Endothelial cell of umbilical vein (primary cell): ENCODE measurements at regions not wholly inside any gene's neighbourhood (a gene's known extent, or its start where the extent isn't known, plus 50 kb on each side); places are given as distances from the start of the nearest gene placed in this dataset.

Experiments used
- EZH2 ChIP-seq: IDR thresholded peaks from 2 replicates; pipeline ENCODE4 v1.6.1; 2012; ENCODE audit warnings: borderline replicate concordance, low read depth, mild to moderate bottlenecking, moderate library complexity, low read length, inconsistent platforms; ENCODE audit not compliant: severe bottlenecking
- GATA2 ChIP-seq: IDR thresholded peaks from 2 replicates; pipeline ENCODE4 v1.7.0; 2011; ENCODE audit warnings: low read depth, mild to moderate bottlenecking, moderate library complexity, mixed read lengths, low read length; ENCODE audit not compliant: insufficient read length, insufficient read depth
- JUN ChIP-seq: IDR thresholded peaks from 2 replicates; pipeline ENCODE4 v1.6.1; 2011; ENCODE audit warnings: borderline replicate concordance, low read depth; ENCODE audit not compliant: insufficient read length, insufficient read depth
- MYC ChIP-seq: IDR thresholded peaks from one replicate; pipeline ENCODE4 v1.6.1; 2011; ENCODE audit warnings: mild to moderate bottlenecking, low read depth, low read length
- POLR2A ChIP-seq: IDR thresholded peaks from 2 replicates; pipeline ENCODE4 v1.6.1; 2012; ENCODE audit warnings: low read depth, mild to moderate bottlenecking, control low read depth, low read length
- POLR2AphosphoS5 ChIP-seq: IDR thresholded peaks from 2 replicates; pipeline ENCODE4 v1.6.1; 2012; ENCODE audit warnings: low read depth, mild to moderate bottlenecking, control low read depth, low read length, moderate library complexity; ENCODE audit not compliant: insufficient read depth
- TF ChIP-seq, protein P1 (sequence below), 2 donors: IDR thresholded peaks; 1 replicate in 1 of 2; 2 replicates in 1 of 2; pipeline ENCODE4 v1.5.1; 2011; ENCODE audit warnings: low read length in 2 of 2, mild to moderate bottlenecking in 2 of 2, moderate library complexity in 2 of 2, control low read depth in 1 of 2, inconsistent platforms in 1 of 2, low read depth in 1 of 2; ENCODE audit not compliant: insufficient read depth in 1 of 2; ENCODE audit errors: extremely low read depth in 1 of 2
- TF ChIP-seq, protein P2 (sequence below): IDR thresholded peaks from 2 replicates; pipeline ENCODE4 v1.6.1; 2011; ENCODE audit not compliant: insufficient read depth, insufficient read length

DNA sequence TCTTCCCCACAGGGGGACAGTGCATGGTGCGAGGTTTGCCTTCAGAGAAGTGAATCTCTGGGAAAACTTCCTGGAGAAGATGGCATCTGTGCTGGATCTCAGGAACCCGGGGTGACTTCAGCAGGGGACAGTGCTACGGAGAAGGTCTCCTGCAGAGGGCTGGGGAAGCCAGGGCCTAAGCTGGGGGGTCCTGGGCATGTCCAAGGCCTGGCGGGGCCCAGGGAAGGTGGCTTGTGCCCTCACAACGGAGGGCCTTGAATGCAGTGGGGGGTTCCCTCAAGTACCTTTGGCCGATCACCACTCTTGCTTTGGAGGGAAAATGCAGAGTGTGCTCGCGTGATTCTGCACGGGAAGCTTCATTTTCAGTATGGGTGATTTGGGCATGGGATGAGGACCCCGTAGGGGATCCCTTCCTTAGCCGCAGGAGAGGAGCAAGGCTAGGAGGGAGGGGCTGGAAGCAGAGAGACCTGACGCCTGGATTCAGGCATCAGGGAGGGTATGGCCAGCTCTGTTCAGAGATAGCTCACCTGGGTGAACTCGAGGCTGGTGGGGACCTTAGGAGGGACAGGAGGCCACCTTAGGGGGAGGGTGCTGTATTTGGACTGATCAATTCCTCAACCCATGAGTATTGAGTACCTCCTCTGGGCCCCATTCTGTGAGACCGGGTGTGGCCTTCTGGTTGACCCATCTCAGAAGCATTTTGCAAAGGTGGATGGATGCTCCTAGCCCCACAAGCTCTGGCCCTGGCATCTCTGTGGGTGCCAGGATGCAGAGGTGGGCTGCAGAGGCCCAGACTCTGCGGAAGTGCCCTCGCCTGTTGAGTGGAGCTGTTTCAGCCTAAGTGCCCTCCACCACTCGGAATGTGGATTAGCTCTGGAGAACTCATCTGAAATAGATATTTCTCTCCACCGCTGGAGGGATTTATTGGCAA is 529.4 kb downstream of the TBC1D22A start:
- TF ChIP-seq, protein P1, sequence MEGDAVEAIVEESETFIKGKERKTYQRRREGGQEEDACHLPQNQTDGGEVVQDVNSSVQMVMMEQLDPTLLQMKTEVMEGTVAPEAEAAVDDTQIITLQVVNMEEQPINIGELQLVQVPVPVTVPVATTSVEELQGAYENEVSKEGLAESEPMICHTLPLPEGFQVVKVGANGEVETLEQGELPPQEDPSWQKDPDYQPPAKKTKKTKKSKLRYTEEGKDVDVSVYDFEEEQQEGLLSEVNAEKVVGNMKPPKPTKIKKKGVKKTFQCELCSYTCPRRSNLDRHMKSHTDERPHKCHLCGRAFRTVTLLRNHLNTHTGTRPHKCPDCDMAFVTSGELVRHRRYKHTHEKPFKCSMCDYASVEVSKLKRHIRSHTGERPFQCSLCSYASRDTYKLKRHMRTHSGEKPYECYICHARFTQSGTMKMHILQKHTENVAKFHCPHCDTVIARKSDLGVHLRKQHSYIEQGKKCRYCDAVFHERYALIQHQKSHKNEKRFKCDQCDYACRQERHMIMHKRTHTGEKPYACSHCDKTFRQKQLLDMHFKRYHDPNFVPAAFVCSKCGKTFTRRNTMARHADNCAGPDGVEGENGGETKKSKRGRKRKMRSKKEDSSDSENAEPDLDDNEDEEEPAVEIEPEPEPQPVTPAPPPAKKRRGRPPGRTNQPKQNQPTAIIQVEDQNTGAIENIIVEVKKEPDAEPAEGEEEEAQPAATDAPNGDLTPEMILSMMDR (IDR thresholded peaks at IDR 0.05; ENCODE audit: extremely low read depth in 1 of 2, insufficient read depth in 1 of 2, low read depth in 1 of 2, low read length in 2 of 2) = no peak
- TF ChIP-seq, protein P2, sequence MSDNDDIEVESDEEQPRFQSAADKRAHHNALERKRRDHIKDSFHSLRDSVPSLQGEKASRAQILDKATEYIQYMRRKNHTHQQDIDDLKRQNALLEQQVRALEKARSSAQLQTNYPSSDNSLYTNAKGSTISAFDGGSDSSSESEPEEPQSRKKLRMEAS = no peak
- TF ChIP-seq EZH2 = no peak
- TF ChIP-seq POLR2A = no peak
- no peak for TF ChIP-seq JUN
- no peak for TF ChIP-seq MYC
- TF ChIP-seq POLR2AphosphoS5 = no peak
- TF ChIP-seq GATA2 = no peak
